Upper lobe of right lung (tissue), 1 donor: ENCODE measurements at regions not wholly inside any gene's neighbourhood (a gene's known extent, or its start where the extent isn't known, plus 50 kb on each side); places are given as distances from the start of the nearest gene placed in this dataset.
"Not testable (repeated sequence)": the region's sequence is repeated elsewhere in the genome, so short reads cannot be mapped to it uniquely, and the experiment has no call there.

Experiments
- ATAC-seq: fragments of 200-7000 bp; cut with Tn5 transposase; one replicate; pipeline ENCODE4 v1.9.1; 2020; ENCODE audit warnings: mild to moderate bottlenecking, moderate library complexity
- DNase-seq: peaks from one replicate; pipeline ENCODE4 v3.0.0-alpha.2; 2020
- H3K27ac ChIP-seq: fragments of 200-600 bp; one replicate; pipeline ENCODE4 v1.8.0; 2022
- H3K27me3 ChIP-seq: fragments of 200-600 bp; one replicate; pipeline ENCODE4 v1.8.0; 2022; ENCODE audit warnings: mild to moderate bottlenecking
- H3K36me3 ChIP-seq: fragments of 200-600 bp; one replicate; pipeline ENCODE4 v1.8.0; 2022
- H3K4me1 ChIP-seq: fragments of 200-600 bp; one replicate; pipeline ENCODE4 v1.8.0; 2022
- H3K4me3 ChIP-seq: fragments of 200-600 bp; one replicate; pipeline ENCODE4 v1.8.0; 2022; ENCODE audit warnings: mild to moderate bottlenecking
- H3K9me3 ChIP-seq: fragments of 200-600 bp; one replicate; pipeline ENCODE4 v1.8.0; 2022
- intact Hi-C: fragments of 100-400 bp; cut with DNase I; formaldehyde crosslinking; loops from one replicate; pipeline ENCODE4 v1.11.0; 2022
- TF ChIP-seq, protein P1 (sequence below): fragments of 200-600 bp; IDR thresholded peaks from one replicate; pipeline ENCODE4 v1.8.0; 2022; ENCODE audit warnings: antibody characterized with exemption
- donor health status: DM: no; HTN: yes; CAD: no; lungs with severe emphysema.

GRCh38 chr19:31537136-31537535, 187.9 kb upstream of the TSHZ3 start:
- no peaks in the 10 kb centered on the region for H3K9me3 ChIP-seq
- no peak for DNase-seq
- TF ChIP-seq, protein P1, sequence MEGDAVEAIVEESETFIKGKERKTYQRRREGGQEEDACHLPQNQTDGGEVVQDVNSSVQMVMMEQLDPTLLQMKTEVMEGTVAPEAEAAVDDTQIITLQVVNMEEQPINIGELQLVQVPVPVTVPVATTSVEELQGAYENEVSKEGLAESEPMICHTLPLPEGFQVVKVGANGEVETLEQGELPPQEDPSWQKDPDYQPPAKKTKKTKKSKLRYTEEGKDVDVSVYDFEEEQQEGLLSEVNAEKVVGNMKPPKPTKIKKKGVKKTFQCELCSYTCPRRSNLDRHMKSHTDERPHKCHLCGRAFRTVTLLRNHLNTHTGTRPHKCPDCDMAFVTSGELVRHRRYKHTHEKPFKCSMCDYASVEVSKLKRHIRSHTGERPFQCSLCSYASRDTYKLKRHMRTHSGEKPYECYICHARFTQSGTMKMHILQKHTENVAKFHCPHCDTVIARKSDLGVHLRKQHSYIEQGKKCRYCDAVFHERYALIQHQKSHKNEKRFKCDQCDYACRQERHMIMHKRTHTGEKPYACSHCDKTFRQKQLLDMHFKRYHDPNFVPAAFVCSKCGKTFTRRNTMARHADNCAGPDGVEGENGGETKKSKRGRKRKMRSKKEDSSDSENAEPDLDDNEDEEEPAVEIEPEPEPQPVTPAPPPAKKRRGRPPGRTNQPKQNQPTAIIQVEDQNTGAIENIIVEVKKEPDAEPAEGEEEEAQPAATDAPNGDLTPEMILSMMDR, result no peak
- H3K36me3 ChIP-seq, result no peaks in the 10 kb centered on the region
- intact Hi-C loops, result no loop called here
- H3K27me3 ChIP-seq, result no peaks in the 10 kb centered on the region
- no peak for ATAC-seq
- no peak overlapping the region for H3K27ac ChIP-seq
- no peaks in the 10 kb centered on the region for H3K4me1 ChIP-seq
- no peak overlapping the region for H3K4me3 ChIP-seq

DNA sequence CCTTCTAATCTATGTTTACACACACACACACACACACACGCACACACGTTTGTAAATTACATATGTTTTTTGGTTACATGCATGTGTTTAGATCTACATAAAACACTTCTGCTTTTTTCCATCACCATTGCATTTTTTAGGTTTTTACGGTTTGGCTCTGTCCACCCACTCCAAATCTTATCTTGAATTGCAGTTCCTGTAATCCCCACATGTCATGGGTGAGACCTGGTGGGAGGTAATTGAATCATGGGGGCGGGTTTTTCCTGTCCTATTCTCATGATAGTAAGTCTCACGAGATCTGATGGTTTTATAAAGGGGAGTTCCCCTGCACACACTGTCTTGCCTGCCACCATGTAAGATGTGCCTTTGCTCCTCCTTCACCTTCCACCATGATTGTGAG, 188.7 kb upstream of the TSHZ3 start:
- H3K9me3 ChIP-seq, H3K4me3 ChIP-seq, intact Hi-C loops, H3K36me3 ChIP-seq, H3K27me3 ChIP-seq, ATAC-seq, DNase-seq, H3K27ac ChIP-seq, H3K4me1 ChIP-seq: not testable (repeated sequence)

- TF ChIP-seq, protein P1, result no peak
- ATAC-seq (no peak), DNase-seq (no peak)
- Histone ChIP-seq H3K27me3 (no peaks in the 10 kb centered on the region), H3K4me3 (no peak overlapping the region), H3K4me1 (no peaks in the 10 kb centered on the region), H3K9me3 (no peaks in the 10 kb centered on the region), H3K27ac (no peak overlapping the region), H3K36me3 (no peaks in the 10 kb centered on the region)
- intact Hi-C loops, result no loop called here
Observed at GRCh38 chr19:31538879-31539278, 189.6 kb upstream of the TSHZ3 start.

GRCh38 chr19:31539386-31539785, 190.2 kb upstream of the TSHZ3 start:
- Histone ChIP-seq H3K9me3 (no peaks in the 10 kb centered on the region), H3K27me3 (no peaks in the 10 kb centered on the region), H3K36me3 (no peaks in the 10 kb centered on the region), H3K4me3 (no peak overlapping the region), H3K27ac (no peak overlapping the region), H3K4me1 (no peaks in the 10 kb centered on the region)
- TF ChIP-seq, protein P1, result no peak
- ATAC-seq (no peak), DNase-seq (no peak)
- intact Hi-C loops, result no loop called here

DNA sequence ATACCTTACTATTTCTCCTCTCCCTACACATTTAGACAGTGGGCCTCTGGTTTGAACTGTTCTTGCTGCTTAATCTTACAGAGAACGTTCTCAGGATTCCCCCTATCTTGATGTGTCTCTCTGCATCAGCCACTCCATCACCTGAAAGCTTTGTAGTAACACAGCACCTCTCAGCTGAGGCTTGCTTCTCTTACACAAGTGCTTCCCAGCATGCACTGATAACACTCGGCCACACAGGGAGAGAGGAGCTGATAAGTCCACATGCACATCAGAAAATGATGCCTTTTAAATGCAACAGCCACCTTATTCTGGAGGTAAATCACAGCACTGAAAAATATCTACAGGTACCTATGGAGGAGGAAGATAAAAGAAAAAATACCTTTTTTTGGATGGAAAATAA, 192.2 kb upstream of the TSHZ3 start:
- H3K36me3 ChIP-seq, result no peaks in the 10 kb centered on the region
- H3K4me1 ChIP-seq, result no peaks in the 10 kb centered on the region
- intact Hi-C loops, result no loop called here
- ATAC-seq, result no peak
- no peak for DNase-seq
- TF ChIP-seq, protein P1, result no peak
- no peaks in the 10 kb centered on the region for H3K27me3 ChIP-seq
- no peak overlapping the region for H3K4me3 ChIP-seq
- H3K27ac ChIP-seq, result no peak overlapping the region
- no peaks in the 10 kb centered on the region for H3K9me3 ChIP-seq

GRCh38 chr19:31543456-31543855, 194.2 kb upstream of the TSHZ3 start:
- Histone ChIP-seq H3K27ac (no peak overlapping the region), H3K4me1 (no peaks in the 10 kb centered on the region), H3K36me3 (no peaks in the 10 kb centered on the region), H3K27me3 (no peaks in the 10 kb centered on the region), H3K4me3 (no peak overlapping the region), H3K9me3 (no peaks in the 10 kb centered on the region)
- intact Hi-C loops, result no loop called here
- no peak for DNase-seq
- ATAC-seq, result no peak
- TF ChIP-seq, protein P1, result no peak
